AG04449 (cell line): ENCODE measurements at regions not wholly inside any gene's neighbourhood (a gene's known extent, or its start where the extent isn't known, plus 50 kb on each side); places are given as distances from the start of the nearest gene placed in this dataset.

Source experiments
- CTCF ChIA-PET: fragments of 350-600 bp; formaldehyde crosslinking; extraction: SDS; loops from one replicate; lab custom pipeline; 2021; ENCODE audit warnings: antibody characterized with exemption; lab: Yijun Ruan, JAX
- POLR2A ChIA-PET: fragments of 400-600, 350-600 bp; formaldehyde crosslinking; extraction: SDS; loops from one replicate; lab custom pipeline; 2020; ENCODE audit warnings: antibody characterized with exemption, inconsistent platforms; lab: Yijun Ruan, JAX
- DNase-seq: peaks from one replicate; pipeline ENCODE4 v3.0.0-alpha.2; 2010; ENCODE audit warnings: low read depth, low spot score
- H3K4me3 ChIP-seq: 2 replicates; pipeline ENCODE4 v1.5.1; 2011; ENCODE audit warnings: low read depth, mild to moderate bottlenecking, control low read depth, low read length
- TF ChIP-seq, protein P1 (sequence below): IDR thresholded peaks from one replicate; pipeline ENCODE4 v1.5.1; 2011; ENCODE audit warnings: mild to moderate bottlenecking, moderate library complexity, low read length, control low read depth, inconsistent platforms; ENCODE audit not compliant: insufficient read depth; ENCODE audit errors: missing control alignments

DNA sequence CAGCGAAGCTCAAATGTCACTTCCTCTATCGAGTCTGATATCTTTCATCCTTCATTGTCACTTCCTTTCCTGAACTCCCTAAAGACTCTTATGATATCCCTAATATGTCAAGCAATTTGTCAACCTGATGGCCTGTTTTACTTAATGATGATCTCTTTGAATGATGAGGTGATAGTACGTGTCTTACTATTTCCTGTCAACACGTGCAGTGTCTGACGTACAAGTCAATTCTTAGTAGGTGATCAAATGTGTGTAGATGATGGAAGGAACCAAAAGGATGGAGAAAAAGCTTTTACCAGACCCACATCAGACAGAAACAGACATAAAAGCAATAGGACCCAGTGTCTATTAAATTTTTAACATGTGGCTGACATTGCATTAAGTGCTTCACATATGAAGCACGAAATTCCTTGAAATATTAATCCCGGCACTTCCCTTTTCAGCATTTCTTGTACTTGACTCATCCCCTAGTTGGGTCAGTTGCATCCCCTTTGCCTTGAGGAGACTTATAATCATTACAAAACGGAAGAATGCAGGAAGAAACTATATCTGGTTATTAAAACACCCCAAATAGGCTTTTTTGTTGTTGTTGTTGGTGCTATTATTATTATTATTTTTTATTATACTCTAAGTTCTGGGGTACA, 108.6 kb upstream of the NYAP2 start:
- POLR2A ChIA-PET = no interaction called here
- TF ChIP-seq, protein P1, sequence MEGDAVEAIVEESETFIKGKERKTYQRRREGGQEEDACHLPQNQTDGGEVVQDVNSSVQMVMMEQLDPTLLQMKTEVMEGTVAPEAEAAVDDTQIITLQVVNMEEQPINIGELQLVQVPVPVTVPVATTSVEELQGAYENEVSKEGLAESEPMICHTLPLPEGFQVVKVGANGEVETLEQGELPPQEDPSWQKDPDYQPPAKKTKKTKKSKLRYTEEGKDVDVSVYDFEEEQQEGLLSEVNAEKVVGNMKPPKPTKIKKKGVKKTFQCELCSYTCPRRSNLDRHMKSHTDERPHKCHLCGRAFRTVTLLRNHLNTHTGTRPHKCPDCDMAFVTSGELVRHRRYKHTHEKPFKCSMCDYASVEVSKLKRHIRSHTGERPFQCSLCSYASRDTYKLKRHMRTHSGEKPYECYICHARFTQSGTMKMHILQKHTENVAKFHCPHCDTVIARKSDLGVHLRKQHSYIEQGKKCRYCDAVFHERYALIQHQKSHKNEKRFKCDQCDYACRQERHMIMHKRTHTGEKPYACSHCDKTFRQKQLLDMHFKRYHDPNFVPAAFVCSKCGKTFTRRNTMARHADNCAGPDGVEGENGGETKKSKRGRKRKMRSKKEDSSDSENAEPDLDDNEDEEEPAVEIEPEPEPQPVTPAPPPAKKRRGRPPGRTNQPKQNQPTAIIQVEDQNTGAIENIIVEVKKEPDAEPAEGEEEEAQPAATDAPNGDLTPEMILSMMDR = no peak
- DNase-seq = no peak
- CTCF ChIA-PET = interaction anchor here (1.4 kb wide), 1 partner anchor 8 kb away, joined by 4 read pairs; no protein-coding TSS in a partner anchor
- H3K4me3 ChIP-seq = no peak overlapping the region

DNA sequence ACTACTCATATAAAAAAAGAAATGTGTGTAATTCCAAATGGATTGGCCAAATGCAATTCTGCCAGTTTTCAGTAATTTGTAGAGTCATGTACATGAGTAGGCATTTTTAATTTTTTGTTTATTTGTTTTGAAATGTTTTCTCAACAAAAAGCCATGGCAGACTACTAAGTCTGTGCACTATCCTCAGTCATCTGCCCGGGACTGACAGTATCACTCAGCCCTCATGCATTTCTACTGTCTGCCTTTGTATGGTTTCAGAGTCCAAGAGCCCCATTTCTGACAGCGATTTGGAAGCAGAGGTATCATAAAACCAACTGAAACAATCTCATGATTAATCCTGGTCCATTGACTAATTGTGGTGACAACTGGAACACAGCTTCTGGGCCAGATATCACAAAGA, 109.9 kb upstream of the NYAP2 start:
- TF ChIP-seq, protein P1 = no peak
- ChIA-PET POLR2A (no interaction called here), CTCF (no interaction called here)
- DNase-seq = no peak
- H3K4me3 ChIP-seq = no peak overlapping the region

DNA sequence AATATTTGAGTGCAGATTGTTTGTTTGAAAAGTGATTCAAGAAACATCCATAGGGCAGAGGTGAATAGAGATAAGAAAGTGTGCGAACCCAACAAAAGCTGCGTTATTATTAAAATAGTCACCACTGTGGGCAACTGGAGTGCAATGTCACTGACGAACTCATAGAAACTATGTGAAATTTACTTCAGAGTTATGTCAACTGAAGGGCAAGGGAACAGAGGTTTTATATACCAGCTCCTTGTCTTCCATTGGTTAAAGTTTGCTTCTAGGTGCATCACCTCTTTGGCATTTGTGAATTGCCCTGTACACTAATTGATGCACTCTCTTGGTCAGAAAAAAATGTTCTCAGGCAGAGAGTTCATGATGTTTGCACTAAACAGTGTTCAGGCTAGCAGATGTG, 110.5 kb upstream of the NYAP2 start:
- ChIA-PET POLR2A (no interaction called here), CTCF (no interaction called here)
- no peak for DNase-seq
- no peak overlapping the region for H3K4me3 ChIP-seq
- TF ChIP-seq, protein P1 = no peak

DNA sequence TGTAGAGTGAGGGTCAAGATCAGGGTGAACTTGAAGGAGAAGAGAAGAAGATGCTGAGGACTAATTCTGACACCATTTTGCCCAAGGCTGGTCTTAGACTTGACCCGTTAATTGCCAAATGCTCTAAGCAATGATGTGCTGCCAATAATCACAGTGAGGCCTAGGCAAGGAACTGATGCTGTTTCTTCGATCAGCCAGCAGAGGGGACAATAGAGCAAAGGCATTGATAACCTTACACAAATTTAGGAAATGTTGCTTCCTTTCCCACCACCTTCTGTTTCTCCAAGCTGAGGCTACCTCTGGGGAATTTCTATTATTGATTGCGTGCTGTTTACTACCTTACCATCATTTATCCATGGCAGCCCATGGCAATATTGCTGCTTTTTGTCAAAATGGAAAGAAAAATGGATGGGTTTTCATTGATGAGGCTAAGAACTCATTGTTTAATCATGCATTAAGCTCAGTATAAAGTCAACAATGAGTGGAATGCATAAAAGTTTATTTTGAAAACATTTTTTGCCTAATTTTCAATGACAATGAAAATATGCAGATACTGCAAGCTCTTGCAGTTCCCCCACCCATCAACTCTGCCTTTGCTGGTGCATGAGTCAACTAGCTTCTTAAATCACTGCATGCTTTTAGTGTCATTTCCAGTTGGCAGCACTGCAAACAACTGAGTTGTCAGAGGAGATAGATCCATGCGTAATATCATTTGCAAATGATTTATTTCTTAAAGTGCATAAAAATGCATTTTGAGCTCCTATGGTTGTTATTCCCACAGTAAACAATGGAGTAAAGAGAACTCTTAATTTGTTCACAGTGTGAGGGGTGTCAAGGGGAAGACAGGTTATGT, 116.4 kb upstream of the NYAP2 start:
- ChIA-PET POLR2A (no interaction called here), CTCF (interaction anchor here (0.8 to 3.4 kb wide), 17 partner anchors 8 to 381 kb away, joined by 3 to 20 read pairs (median 3); no protein-coding TSS in a partner anchor)
- no peak for DNase-seq
- no peak overlapping the region for H3K4me3 ChIP-seq
- TF ChIP-seq, protein P1 = peak; percentile 77

DNA sequence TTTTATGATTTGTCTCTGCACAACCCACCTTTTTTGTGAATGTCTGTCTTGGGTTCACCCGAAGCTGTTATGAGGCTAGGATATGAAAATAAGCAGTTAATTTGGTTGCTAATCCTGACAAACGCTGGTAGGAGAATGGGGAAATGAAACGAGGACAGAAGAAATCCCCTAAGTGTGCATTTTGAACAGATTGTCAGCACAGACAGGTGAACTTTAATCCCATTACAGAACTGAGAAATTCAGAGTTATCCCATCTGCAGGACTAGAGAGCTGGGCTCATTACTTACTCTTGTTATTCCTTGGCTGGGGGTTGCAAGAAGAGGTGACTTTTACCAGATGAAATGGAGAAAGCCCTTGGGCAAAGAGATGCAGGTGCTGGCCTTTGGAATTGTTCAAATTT, 123.3 kb upstream of the NYAP2 start:
- ChIA-PET POLR2A (no interaction called here), CTCF (no interaction called here)
- TF ChIP-seq, protein P1 = no peak
- no peak overlapping the region for H3K4me3 ChIP-seq
- DNase-seq = no peak

DNA sequence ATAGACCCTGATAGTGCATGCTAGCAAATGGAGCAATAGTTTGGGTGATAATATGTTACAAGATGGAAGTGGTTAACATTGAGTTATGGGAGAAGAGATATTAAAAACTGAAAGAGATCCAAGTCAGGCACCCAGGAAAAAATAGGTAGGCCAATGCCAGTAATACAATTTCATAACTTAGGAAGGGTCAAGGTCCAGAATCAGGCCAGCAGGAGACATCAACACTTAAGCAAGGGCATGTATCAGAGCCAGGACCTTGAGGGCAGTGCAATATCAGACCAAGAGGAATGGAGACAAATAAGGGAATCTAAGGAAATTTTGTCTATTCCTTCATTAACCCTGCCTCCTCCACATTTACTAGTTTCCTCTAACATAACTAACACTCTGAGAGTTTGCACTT, 124.1 kb upstream of the NYAP2 start:
- ChIA-PET CTCF (no interaction called here), POLR2A (no interaction called here)
- DNase-seq = no peak
- TF ChIP-seq, protein P1 = no peak
- no peak overlapping the region for H3K4me3 ChIP-seq
